ENCODE measurements at regions not wholly inside any gene's neighbourhood (a gene's known extent, or its start where the extent isn't known, plus 50 kb on each side); places are given as distances from the start of the nearest gene placed in this dataset.

- no peaks in the 10 kb centered on the region for H3K36me3 ChIP-seq (ENCODE audit: low read depth)
- H4K20me1 ChIP-seq (ENCODE audit: insufficient read depth): no peaks in the 10 kb centered on the region
- H3K27me3 ChIP-seq (replicated peaks; ENCODE audit: insufficient read depth): peaks cover 11% of the 10 kb centered on the region
- H3K79me2 ChIP-seq (ENCODE audit: insufficient read depth): no peaks in the 10 kb centered on the region
- no peaks in the 10 kb centered on the region for H3F3A ChIP-seq (ENCODE audit: insufficient read depth)
- no peak overlapping the region for H2AFZ ChIP-seq
- no peaks in the 10 kb centered on the region for H3K9me2 ChIP-seq (ENCODE audit: insufficient read depth)
- no peak overlapping the region for H3K27ac ChIP-seq
- no peak for TF ChIP-seq EZH2phosphoT487 (IDR thresholded peaks at IDR 0.05; ENCODE audit: insufficient read depth, low read depth)
- no peak for TF ChIP-seq EZH2 (IDR thresholded peaks at IDR 0.05; ENCODE audit: insufficient read depth, poor library complexity, severe bottlenecking)
- no peak for DNase-seq
- H3K4me3 ChIP-seq: no peak overlapping the region
- in situ Hi-C loops (cut with MboI): no loop called here
- WGBS, 2 experiments (ENCODE audit: low coverage in 1 of 2, low lambda C conversion rate in 2 of 2, missing lambda C conversion rate in 2 of 2): 49 to 55% methylated on average over 3 of the region's 3 CpGs
- H3K4me1 ChIP-seq (ENCODE audit: insufficient read depth): no peaks in the 10 kb centered on the region
- H3K9me3 ChIP-seq (ENCODE audit: low read depth): no peaks in the 10 kb centered on the region
- no peak overlapping the region for H3K4me2 ChIP-seq (ENCODE audit: unreplicated experiment)
- H3K9ac ChIP-seq: no peak overlapping the region
These were observed 91.8 kb upstream of the PARP11 start for GRCh38 chr12:3965046-3965445.

- 28 to 30% methylated on average over 9 of the region's 9 CpGs for WGBS, 2 experiments (ENCODE audit: low coverage in 1 of 2, low lambda C conversion rate in 2 of 2, missing lambda C conversion rate in 2 of 2)
- TF ChIP-seq EZH2 (IDR thresholded peaks at IDR 0.05; ENCODE audit: insufficient read depth, poor library complexity, severe bottlenecking) (no peak), EZH2phosphoT487 (IDR thresholded peaks at IDR 0.05; ENCODE audit: insufficient read depth, low read depth) (no peak)
- no peaks in the 10 kb centered on the region for H3K9me3 ChIP-seq (ENCODE audit: low read depth)
- no peaks in the 10 kb centered on the region for H3K79me2 ChIP-seq (ENCODE audit: insufficient read depth)
- DNase-seq: no peak
- no peaks in the 10 kb centered on the region for H4K20me1 ChIP-seq (ENCODE audit: insufficient read depth)
- H3K4me2 ChIP-seq (ENCODE audit: unreplicated experiment): no peak overlapping the region
- no peaks in the 10 kb centered on the region for H3K36me3 ChIP-seq (ENCODE audit: low read depth)
- H3K9me2 ChIP-seq (ENCODE audit: insufficient read depth): no peaks in the 10 kb centered on the region
- in situ Hi-C loops (cut with MboI): no loop called here
- no peak overlapping the region for H3K9ac ChIP-seq
- H3K4me3 ChIP-seq: no peak overlapping the region
- no peak overlapping the region for H3K27ac ChIP-seq
- no peaks in the 10 kb centered on the region for H3K4me1 ChIP-seq (ENCODE audit: insufficient read depth)
- no peak overlapping the region for H2AFZ ChIP-seq
- no peaks in the 10 kb centered on the region for H3F3A ChIP-seq (ENCODE audit: insufficient read depth)
- peaks cover 11% of the 10 kb centered on the region for H3K27me3 ChIP-seq (replicated peaks; ENCODE audit: insufficient read depth)
These were observed 91.2 kb upstream of the PARP11 start for GRCh38 chr12:3964439-3964838.

GRCh38 chr12:3962631-3963483, 89.7 kb upstream of the PARP11 start:
- Histone ChIP-seq H3K79me2 (ENCODE audit: insufficient read depth) (no peaks in the 10 kb centered on the region), H3K9me3 (ENCODE audit: low read depth) (no peaks in the 10 kb centered on the region), H3K36me3 (ENCODE audit: low read depth) (no peaks in the 10 kb centered on the region), H3K4me2 (ENCODE audit: unreplicated experiment) (no peak overlapping the region), H3K27me3 (replicated peaks; ENCODE audit: insufficient read depth) (peaks cover 11% of the 10 kb centered on the region), H3K9ac (no peak overlapping the region), H3K27ac (no peak overlapping the region), H3K4me1 (ENCODE audit: insufficient read depth) (no peaks in the 10 kb centered on the region), H3F3A (ENCODE audit: insufficient read depth) (no peaks in the 10 kb centered on the region), H3K9me2 (ENCODE audit: insufficient read depth) (no peaks in the 10 kb centered on the region), H3K4me3 (no peak overlapping the region), H4K20me1 (ENCODE audit: insufficient read depth) (no peaks in the 10 kb centered on the region), H2AFZ (no peak overlapping the region)
- DNase-seq: no peak
- in situ Hi-C loops (cut with MboI): no loop called here
- TF ChIP-seq EZH2phosphoT487 (IDR thresholded peaks at IDR 0.05; ENCODE audit: insufficient read depth, low read depth): no peak
- no peak for TF ChIP-seq EZH2 (IDR thresholded peaks at IDR 0.05; ENCODE audit: insufficient read depth, poor library complexity, severe bottlenecking)
- WGBS, 2 experiments (ENCODE audit: low coverage in 1 of 2, low lambda C conversion rate in 2 of 2, missing lambda C conversion rate in 2 of 2): 56 to 67% methylated on average over 8 of the region's 8 CpGs

GRCh38 chr12:3961591-3961990, 88.4 kb upstream of the PARP11 start:
- Histone ChIP-seq H4K20me1 (ENCODE audit: insufficient read depth) (no peaks in the 10 kb centered on the region), H3K9ac (no peak overlapping the region), H3K9me3 (ENCODE audit: low read depth) (no peaks in the 10 kb centered on the region), H3K27ac (no peak overlapping the region), H3K36me3 (ENCODE audit: low read depth) (no peaks in the 10 kb centered on the region), H3K4me3 (no peak overlapping the region), H3F3A (ENCODE audit: insufficient read depth) (no peaks in the 10 kb centered on the region), H3K9me2 (ENCODE audit: insufficient read depth) (no peaks in the 10 kb centered on the region), H3K4me2 (ENCODE audit: unreplicated experiment) (no peak overlapping the region), H3K4me1 (ENCODE audit: insufficient read depth) (no peaks in the 10 kb centered on the region), H3K79me2 (ENCODE audit: insufficient read depth) (no peaks in the 10 kb centered on the region), H3K27me3 (replicated peaks; ENCODE audit: insufficient read depth) (peaks cover 11% of the 10 kb centered on the region), H2AFZ (no peak overlapping the region)
- in situ Hi-C loops (cut with MboI): no loop called here
- TF ChIP-seq EZH2phosphoT487 (IDR thresholded peaks at IDR 0.05; ENCODE audit: insufficient read depth, low read depth) (no peak), EZH2 (IDR thresholded peaks at IDR 0.05; ENCODE audit: insufficient read depth, poor library complexity, severe bottlenecking) (no peak)
- 35 to 41% methylated on average over 9 of the region's 9 CpGs for WGBS, 2 experiments (ENCODE audit: low coverage in 1 of 2, low lambda C conversion rate in 2 of 2, missing lambda C conversion rate in 2 of 2)
- no peak for DNase-seq
